ENCODE measurements at regions not wholly inside any gene's neighbourhood (a gene's known extent, or its start where the extent isn't known, plus 50 kb on each side); places are given as distances from the start of the nearest gene placed in this dataset.
A peak's percentile ranks its signal among the peaks of the same experiment; 100 is the strongest.

GRCh38 chr4:74618166-74618565, 173.2 kb downstream of the AREG start:
- no peak for DNase-seq

DNA sequence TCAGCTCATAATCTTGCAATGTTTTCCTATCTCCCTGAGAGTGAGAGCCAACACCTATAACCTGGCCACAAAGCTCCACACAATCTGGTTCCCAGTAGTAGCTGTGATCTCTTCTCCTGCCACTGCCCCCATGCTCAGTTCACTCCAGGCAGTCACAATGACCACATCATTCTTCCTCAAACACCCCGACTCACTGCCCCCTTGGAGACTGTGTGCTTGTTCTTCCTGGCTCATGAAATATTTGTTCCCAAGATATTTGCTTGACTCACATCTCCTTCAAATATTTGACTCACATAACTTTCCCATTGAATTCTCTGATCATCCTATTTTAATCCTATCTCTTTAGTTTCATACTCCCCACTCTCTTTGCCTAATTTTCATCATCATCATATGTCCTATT, 173.7 kb downstream of the AREG start:
- no peak for DNase-seq

- DNase-seq, result no peak
Measured at GRCh38 chr4:74619931-74620702, 174.2 kb downstream of the BTC start.

- no peak for DNase-seq
Measured at GRCh38 chr4:74621616-74622015, 172.7 kb downstream of the BTC start.

GRCh38 chr4:74623041-74623440, 171.3 kb downstream of the BTC start:
- DNase-seq, result peak; percentile 4

DNA sequence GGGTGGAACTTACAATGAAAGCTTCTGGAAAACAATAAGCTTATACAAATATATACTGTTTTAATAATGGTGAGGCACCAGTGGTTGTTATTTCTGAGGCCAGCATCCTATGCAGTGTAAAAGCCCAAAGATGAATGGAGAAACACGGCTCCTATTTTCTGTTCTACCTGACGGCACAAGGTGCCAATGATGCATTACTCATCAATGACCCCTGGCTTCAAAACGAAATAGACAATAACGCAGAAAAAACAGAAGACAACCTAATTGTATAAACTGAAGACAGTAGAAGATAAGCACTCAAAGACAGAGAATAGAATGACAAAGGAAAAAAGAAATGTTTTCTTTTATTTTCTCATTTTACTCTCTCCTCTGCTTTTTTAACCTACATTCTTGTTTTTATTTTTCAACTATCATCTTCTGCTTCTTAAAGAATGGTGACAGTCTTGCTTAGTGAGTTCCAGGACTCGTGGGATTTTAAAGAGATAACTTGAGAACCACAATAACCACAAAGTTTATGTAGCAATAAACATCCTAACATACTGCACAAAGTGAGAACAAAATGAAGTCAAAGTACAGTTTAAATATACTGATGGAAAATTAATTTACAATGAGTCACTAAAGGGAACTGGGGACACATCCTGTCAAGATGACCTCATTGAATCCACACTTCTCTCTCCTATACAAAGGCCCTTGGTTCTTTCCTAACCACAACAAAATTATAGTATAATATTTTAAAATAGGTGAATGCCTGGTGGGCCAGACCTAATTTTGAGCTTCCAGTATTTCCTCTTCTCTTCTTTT, 169.8 kb downstream of the BTC start:
- DNase-seq, result peak; percentile 1

- no peak for DNase-seq
Measured at GRCh38 chr4:74625981-74626380, 168.3 kb downstream of the BTC start.

GRCh38 chr4:74627093-74627492, 167.2 kb downstream of the BTC start:
- DNase-seq, result no peak

GRCh38 chr4:74627504-74627903, 166.8 kb downstream of the BTC start:
- DNase-seq, result no peak

- peak; percentile 17 for DNase-seq
Measured at GRCh38 chr4:74628852-74629620, 165.3 kb downstream of the BTC start.

DNA sequence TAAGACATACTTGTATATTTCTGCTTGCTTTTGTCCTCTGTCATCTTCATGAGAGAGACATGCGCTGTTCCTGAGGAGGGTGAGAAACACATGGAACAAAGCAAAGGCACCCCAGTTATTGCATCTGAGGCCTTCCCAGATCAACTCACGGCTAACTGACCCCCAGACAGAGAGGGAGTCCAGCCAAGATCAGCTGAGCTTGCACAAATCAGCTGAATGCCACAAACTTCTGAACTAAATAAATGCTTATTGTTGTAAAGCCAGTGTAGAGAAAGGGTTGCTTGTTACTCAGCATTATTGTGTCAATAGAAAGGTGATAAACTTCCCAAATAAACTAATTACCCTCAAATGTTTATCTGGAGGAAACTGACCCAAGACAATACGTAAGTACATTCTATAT, 163.8 kb downstream of the BTC start:
- DNase-seq, result no peak

DNA sequence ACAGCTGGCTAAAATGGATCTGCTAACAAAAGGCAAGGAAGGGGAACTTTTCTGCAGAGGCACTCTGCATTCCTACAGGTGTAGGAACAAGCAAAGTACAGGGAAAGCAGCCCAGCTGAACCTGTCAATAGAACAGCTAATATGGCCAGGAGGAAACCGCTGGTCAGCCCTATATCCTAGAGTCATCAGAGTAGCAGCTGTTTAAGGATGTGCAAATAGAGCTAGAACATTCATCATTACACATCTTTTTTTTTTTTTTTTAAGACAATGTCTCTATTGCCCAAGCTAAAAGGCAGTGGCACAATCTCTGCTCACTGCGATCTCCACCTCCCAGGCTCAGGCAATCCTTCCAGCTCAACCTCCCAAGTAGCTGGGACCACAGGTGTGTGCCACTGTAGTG, 163.0 kb downstream of the BTC start:
- no peak for DNase-seq

- DNase-seq, result no peak
Measured at GRCh38 chr4:74631988-74632387, 162.3 kb downstream of the BTC start.

DNA sequence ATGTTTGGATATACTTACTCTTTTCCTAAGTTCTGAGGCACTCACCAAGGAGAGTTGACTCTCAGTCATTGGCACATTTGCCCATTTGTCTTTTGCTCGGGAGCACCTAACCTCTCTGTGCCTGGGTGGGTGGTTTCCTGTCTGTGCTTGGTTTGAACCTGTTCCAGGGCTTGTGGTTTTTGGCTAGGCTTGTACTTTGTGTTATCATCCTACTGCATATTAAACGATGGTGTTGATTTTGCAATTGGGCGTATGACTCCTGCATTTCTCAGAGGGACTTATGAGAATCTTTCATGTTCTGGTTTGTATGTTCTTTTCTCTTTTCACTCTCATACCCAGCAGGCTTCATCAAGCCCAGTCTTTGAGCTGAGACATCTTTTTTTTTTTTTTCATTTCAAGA, 161.7 kb downstream of the BTC start:
- DNase-seq, result peak; percentile 31

- DNase-seq, result no peak
Measured at GRCh38 chr4:74635074-74635473, 159.2 kb downstream of the BTC start.

- no peak for DNase-seq
Measured at GRCh38 chr4:74635490-74636123, 158.7 kb downstream of the BTC start.

GRCh38 chr4:74638001-74638400, 156.3 kb downstream of the BTC start:
- no peak for DNase-seq

DNA sequence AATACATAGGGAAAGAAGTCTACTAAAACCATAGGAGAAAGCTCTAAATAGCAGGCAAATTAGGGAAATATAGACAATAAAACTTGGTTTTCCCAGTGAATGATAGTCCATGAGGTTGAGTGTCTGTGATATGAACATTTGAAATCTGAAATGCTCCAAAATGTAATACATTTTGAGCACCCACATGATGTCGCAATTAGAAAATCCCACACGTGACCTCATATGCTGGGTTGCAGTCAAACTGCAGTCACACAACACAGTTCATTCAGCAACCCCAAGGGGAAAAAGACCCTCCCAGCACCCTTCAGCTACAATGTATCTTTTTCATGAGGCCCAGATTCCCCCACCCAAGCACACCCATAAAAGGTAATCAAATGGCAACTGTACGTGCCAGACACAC, 155.6 kb downstream of the BTC start:
- no peak for DNase-seq

DNA sequence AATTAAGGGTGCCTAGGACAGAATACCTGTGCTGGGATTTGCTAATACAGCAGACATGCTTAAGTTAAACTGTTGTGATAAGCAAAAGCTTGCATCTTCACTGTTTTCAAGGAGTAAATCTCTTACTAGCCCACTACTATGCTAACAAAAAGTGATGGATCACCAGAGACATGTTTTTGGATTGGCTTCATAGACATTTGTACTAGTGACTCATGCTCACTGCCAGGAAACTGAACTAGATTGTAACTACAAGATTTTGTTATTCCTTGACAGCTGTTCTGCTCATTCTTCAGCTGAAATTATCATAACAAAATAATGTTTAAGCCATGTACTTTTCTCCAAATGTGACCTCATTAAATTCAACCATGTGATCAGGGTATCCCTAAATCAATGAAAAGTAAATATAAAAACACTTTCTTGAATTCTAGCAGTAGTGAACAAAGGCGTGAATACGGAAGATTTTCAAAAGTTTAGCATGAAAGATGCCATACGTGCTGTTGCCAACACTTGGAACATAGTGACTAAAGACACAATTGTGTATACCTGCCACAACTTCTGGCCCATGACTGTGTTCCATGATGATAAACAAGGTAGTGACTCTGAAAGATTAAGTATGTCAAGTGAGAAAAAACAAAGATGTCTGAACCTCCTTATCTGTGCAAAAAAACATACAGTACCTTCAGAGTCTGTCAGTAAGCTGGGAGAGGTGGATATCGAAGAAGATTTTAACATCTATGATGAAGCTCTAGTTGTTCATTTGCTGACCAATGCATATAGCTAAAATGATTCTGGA, 154.0 kb downstream of the BTC start:
- no peak for DNase-seq

GRCh38 chr4:74642006-74642405, 152.3 kb downstream of the BTC start:
- DNase-seq, result no peak

DNA sequence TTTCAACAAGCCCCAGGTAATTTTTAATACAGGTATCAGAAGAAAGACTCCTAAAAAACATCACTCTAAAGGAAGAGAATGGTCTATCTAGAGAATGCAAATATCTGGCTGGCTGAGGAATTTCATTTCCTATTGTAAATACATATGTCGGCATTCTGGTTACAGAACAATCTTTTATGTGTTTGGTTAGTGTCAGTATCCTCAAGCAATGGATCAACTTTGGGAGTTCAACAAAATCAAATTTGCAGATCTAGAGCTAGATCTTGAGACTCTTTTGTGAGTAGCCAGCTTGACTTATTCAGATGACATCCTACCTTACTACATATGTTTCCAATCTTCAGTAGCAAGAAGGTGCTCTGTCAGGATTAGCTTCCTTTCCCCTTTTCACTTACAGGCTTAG, 145.1 kb downstream of the BTC start:
- no peak for DNase-seq

- DNase-seq, result no peak
Measured at GRCh38 chr4:74651198-74651597, 143.1 kb downstream of the BTC start.
